GM19023 (cell line): ENCODE measurements at regions not wholly inside any gene's neighbourhood (a gene's known extent, or its start where the extent isn't known, plus 50 kb on each side); places are given as distances from the start of the nearest gene placed in this dataset.
"Not testable (repeated sequence)": the region's sequence is repeated elsewhere in the genome, so short reads cannot be mapped to it uniquely, and the experiment has no call there.

Experiments used
- ATAC-seq: cut with Tn5 transposase; IDR thresholded peaks from one replicate; pipeline ENCODE4 v1.9.1; 2021; ENCODE audit warnings: mild to moderate bottlenecking, moderate library complexity; ENCODE audit not compliant: unreplicated experiment

- ATAC-seq: no peak
These were observed 54.5 kb upstream of the PRKD1 start for GRCh38 chr14:29982171-29982570.

- ATAC-seq: no peak
These were observed 55.3 kb upstream of the PRKD1 start for GRCh38 chr14:29982993-29983392.

GRCh38 chr14:29990344-29990857 lies 62.8 kb upstream of the PRKD1 start:
- not testable (repeated sequence) for ATAC-seq

- no peak for ATAC-seq
These were observed 63.3 kb upstream of the PRKD1 start for GRCh38 chr14:29990993-29991392.

GRCh38 chr14:29993143-29993542 lies 65.5 kb upstream of the PRKD1 start:
- no peak for ATAC-seq

GRCh38 chr14:29999013-29999539 lies 71.4 kb upstream of the PRKD1 start:
- no peak for ATAC-seq

DNA sequence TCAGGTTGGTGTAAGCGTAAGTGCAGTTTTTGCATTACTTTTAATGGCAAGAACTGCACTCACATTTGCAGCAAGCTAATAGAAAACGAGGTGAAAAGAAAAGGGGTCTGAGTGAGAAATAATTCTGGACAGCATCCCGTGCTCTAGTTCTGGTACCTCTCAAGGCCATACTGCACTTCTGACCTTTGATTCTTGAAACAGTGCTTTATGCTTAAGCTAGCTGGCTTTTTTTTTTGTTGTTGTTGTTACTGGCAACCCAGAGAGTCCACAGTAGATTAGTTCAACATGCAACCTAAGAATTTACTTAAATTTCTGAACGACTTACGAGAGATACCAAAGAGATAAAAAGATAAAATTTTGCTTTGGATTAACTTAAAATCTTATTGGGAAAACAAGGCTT lies 75.2 kb upstream of the PRKD1 start:
- no peak for ATAC-seq

- ATAC-seq: no peak
These were observed 77.6 kb upstream of the PRKD1 start for GRCh38 chr14:30005114-30005808.

GRCh38 chr14:30006695-30007094 lies 79.0 kb upstream of the PRKD1 start:
- ATAC-seq: no peak

DNA sequence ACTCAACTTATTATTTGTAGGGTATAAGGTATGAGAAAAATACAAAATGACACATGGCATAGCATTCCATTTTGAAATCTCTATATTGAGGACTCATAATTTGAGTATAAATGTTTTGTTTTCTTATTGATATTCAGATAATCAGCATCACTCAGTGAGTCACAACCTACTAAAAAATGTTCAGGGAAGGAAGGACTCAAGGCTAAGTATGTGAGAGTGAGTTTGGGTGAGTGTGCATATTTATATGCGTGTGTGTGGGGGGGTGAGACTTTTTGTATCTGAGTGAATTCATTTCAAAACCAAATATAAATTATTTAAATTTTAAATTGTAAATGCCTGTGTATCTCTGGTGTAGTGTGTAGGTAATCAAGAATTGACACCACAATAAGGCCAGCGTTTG lies 87.8 kb upstream of the PRKD1 start:
- no peak for ATAC-seq

- no peak for ATAC-seq
These were observed 88.4 kb upstream of the PRKD1 start for GRCh38 chr14:30016002-30016401.

- no peak for ATAC-seq
These were observed 89.8 kb upstream of the PRKD1 start for GRCh38 chr14:30017370-30017993.

DNA sequence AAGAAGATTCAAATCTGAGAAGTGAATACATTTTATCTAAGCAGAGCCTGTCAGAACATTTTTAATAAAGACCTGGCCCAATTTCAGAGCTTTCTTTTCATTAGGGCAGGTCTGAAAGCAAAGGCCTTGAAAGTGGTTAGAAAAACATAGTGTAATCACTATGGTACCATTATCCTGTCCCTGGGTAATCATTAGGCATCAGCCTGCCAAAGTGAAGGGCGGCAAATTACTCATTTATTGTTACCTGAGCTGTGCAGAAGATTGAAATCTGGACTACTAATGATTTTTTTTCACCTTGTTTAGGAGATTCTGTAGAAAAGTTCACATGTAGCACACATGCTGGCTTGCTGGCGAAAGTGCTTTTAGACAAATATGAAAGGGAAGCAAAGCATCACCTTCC lies 92.6 kb upstream of the PRKD1 start:
- ATAC-seq: no peak

DNA sequence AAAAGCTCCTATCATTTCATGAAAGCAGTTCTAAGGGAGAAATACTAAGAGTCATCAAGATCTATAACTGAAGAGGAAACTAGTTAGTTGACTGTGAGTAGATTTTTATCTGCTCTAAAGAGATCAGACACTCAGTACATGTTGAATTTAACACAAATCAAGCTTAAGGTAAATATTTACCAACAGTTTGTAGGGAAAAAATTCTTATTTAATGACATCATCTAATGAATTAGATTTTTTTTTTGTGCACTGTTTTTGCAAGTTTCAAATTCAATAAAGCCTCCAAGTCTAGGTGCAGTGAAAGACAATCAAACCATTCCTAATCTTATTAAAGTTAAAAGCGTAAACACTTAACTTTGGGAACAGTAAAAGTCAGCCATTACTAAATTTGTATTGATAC lies 93.0 kb upstream of the PRKD1 start:
- ATAC-seq: no peak

DNA sequence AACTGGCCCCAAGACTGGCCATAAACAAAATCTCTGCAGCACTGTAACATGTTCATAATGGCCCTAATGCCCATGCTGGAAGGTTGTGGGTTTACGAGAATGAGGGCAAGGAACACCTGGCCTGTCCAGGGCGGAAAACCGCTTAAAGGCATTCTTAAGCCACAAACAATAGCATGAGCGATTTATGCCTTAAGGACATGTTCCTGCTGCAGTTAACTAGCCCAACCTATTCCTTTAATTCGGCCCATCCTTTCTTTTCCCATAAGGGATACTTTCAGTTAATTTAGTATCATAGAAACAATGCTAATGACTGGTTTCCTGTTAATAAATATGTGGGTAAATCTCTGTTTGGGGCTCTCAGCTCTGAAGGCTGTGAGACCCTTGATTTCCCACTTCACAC lies 95.7 kb upstream of the PRKD1 start:
- ATAC-seq: not testable (repeated sequence)

DNA sequence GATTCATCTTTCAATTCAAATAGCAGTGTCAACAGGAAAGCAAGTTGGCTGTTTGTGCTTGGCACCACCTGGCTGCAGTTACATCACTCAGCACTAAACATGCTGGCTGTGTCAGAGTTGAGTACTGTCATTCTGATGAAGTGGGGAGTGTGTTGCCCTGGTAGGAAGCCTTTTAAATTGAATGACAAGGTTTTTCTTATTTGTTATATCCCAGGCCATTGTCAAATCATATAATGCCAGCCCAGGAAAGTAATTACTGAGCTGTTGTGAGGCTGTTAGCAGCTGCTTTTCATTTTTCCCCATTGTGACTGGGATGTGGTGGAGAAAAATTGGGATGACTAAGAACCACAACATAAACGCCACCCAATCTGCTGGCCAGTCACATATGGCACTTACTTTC lies 106.5 kb upstream of the PRKD1 start:
- ATAC-seq: no peak

- ATAC-seq: no peak
These were observed 107.7 kb upstream of the PRKD1 start for GRCh38 chr14:30035361-30035760.

DNA sequence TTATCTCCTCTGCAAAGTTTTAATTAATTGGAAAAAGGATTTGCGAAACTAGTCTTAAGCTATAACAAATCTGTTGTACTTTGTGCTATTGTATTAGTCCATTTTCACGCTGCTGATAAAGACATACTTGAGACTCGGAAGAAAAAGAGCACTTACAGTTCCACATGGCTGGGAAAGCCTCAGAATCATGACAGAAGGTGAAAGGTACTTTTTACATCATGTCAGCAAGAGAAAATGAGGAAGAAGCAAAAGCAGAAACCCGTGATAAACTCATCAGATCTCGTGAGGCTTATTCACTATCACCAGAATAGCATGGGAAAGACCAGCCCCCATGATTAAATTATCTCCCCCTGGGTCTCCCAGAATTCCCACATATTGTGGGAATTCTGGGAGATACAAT lies 118.1 kb upstream of the PRKD1 start:
- ATAC-seq: no peak

- no peak for ATAC-seq
These were observed 125.5 kb upstream of the PRKD1 start for GRCh38 chr14:30053103-30053502.

DNA sequence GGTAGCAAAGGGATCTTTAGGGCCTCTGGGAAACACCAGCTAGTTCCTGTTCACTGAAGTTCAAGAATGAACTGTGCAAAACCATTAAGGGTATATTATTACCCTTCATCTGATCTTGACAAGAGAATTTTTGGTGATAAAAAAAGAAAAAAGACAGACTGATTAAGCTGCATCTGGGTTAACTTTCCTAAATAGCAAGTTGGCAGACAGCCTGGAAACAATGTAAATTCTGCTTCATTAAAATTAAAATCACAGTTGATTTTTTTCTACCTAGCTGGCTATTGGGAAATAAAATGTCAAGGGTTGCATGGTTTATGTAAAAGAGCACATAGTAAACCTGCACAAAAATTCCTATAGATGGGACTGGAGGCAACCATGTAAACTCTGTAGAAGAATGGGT lies 126.6 kb upstream of the PRKD1 start:
- ATAC-seq: no peak

- no peak for ATAC-seq
These were observed 130.8 kb upstream of the PRKD1 start for GRCh38 chr14:30058401-30058800.

DNA sequence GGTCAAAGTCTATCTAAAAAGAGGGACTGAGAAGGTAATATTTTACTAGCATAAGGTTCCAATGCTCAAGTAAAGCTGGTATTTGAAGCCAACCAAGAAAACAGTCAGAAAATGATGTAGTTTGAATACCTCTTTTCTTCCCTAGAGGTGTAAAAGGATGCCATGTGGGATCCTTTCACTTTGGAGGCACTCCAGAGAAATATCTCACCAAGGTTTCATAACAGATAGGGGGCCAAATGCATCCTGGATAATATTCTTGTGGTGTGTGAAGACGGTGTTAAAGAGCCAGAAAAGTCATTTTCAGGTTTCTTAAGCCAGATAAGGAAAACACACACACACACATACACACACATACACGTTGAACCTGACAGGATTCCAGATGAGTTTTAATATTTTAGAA lies 136.1 kb upstream of the PRKD1 start:
- ATAC-seq: no peak
